ENCODE measurements at regions not wholly inside any gene's neighbourhood (a gene's known extent, or its start where the extent isn't known, plus 50 kb on each side); places are given as distances from the start of the nearest gene placed in this dataset.
"Not testable (repeated sequence)": the region's sequence is repeated elsewhere in the genome, so short reads cannot be mapped to it uniquely, and the experiment has no call there.

GRCh38 chr16:65365732-65366715 is 244.2 kb upstream of the CDH11 start:
- Mint-ChIP-seq H3K27me3 (ENCODE audit: insufficient read depth) (no peaks in the 10 kb centered on the region), H3K4me1 (ENCODE audit: low read depth) (no peaks in the 10 kb centered on the region), H3K9me3 (no peaks in the 10 kb centered on the region), H3K36me3 (ENCODE audit: low read depth) (no peaks in the 10 kb centered on the region), H3K27ac (no peak overlapping the region), H3K4me3 (no peak overlapping the region)
- no peak for DNase-seq (ENCODE audit: low spot score)
- intact Hi-C loops (cut with micrococcal nuclease), result no loop called here

- H3K27ac Mint-ChIP-seq; intact Hi-C loops (cut with micrococcal nuclease); H3K27me3 Mint-ChIP-seq (ENCODE audit: insufficient read depth); DNase-seq (ENCODE audit: low spot score); H3K4me1 Mint-ChIP-seq (ENCODE audit: low read depth); H3K36me3 Mint-ChIP-seq (ENCODE audit: low read depth); H3K9me3 Mint-ChIP-seq; H3K4me3 Mint-ChIP-seq: not testable (repeated sequence)
Measured at GRCh38 chr16:65356721-65357120, 234.9 kb upstream of the CDH11 start.

- Mint-ChIP-seq H3K9me3 (peaks cover 3% of the 10 kb centered on the region), H3K27ac (no peak overlapping the region), H3K4me3 (no peak overlapping the region), H3K4me1 (ENCODE audit: low read depth) (no peaks in the 10 kb centered on the region), H3K27me3 (ENCODE audit: insufficient read depth) (no peaks in the 10 kb centered on the region), H3K36me3 (ENCODE audit: low read depth) (no peaks in the 10 kb centered on the region)
- intact Hi-C loops (cut with micrococcal nuclease), result no loop called here
- no peak for DNase-seq (ENCODE audit: low spot score)
Measured at GRCh38 chr16:65355706-65356105, 233.8 kb upstream of the CDH11 start.

GRCh38 chr16:65353183-65353582 is 231.3 kb upstream of the CDH11 start:
- no peaks in the 10 kb centered on the region for H3K4me1 Mint-ChIP-seq (ENCODE audit: low read depth)
- no peak overlapping the region for H3K4me3 Mint-ChIP-seq
- peaks cover 3% of the 10 kb centered on the region for H3K9me3 Mint-ChIP-seq
- no peak for DNase-seq (ENCODE audit: low spot score)
- H3K27me3 Mint-ChIP-seq (ENCODE audit: insufficient read depth), result no peaks in the 10 kb centered on the region
- no peaks in the 10 kb centered on the region for H3K36me3 Mint-ChIP-seq (ENCODE audit: low read depth)
- intact Hi-C loops (cut with micrococcal nuclease), result no loop called here
- no peak overlapping the region for H3K27ac Mint-ChIP-seq

- H3K4me3 Mint-ChIP-seq, result no peak overlapping the region
- H3K27me3 Mint-ChIP-seq (ENCODE audit: insufficient read depth), result no peaks in the 10 kb centered on the region
- no peak for DNase-seq (ENCODE audit: low spot score)
- H3K4me1 Mint-ChIP-seq (ENCODE audit: low read depth), result no peaks in the 10 kb centered on the region
- H3K36me3 Mint-ChIP-seq (ENCODE audit: low read depth), result no peaks in the 10 kb centered on the region
- intact Hi-C loops (cut with micrococcal nuclease), result no loop called here
- no peak overlapping the region for H3K27ac Mint-ChIP-seq
- H3K9me3 Mint-ChIP-seq, result peaks cover 4% of the 10 kb centered on the region
Measured at GRCh38 chr16:65349626-65350025, 227.8 kb upstream of the CDH11 start.

GRCh38 chr16:65343556-65343955 is 221.7 kb upstream of the CDH11 start:
- no peaks in the 10 kb centered on the region for H3K4me1 Mint-ChIP-seq (ENCODE audit: low read depth)
- no peak overlapping the region for H3K27ac Mint-ChIP-seq
- intact Hi-C loops (cut with micrococcal nuclease), result no loop called here
- H3K4me3 Mint-ChIP-seq, result no peak overlapping the region
- no peaks in the 10 kb centered on the region for H3K36me3 Mint-ChIP-seq (ENCODE audit: low read depth)
- no peaks in the 10 kb centered on the region for H3K27me3 Mint-ChIP-seq (ENCODE audit: insufficient read depth)
- H3K9me3 Mint-ChIP-seq, result peaks cover 14% of the 10 kb centered on the region
- DNase-seq (ENCODE audit: low spot score), result no peak

- no peaks in the 10 kb centered on the region for H3K36me3 Mint-ChIP-seq (ENCODE audit: low read depth)
- no peaks in the 10 kb centered on the region for H3K4me1 Mint-ChIP-seq (ENCODE audit: low read depth)
- peaks cover 14% of the 10 kb centered on the region for H3K9me3 Mint-ChIP-seq
- DNase-seq (ENCODE audit: low spot score), result no peak
- H3K27me3 Mint-ChIP-seq (ENCODE audit: insufficient read depth), result no peaks in the 10 kb centered on the region
- intact Hi-C loops (cut with micrococcal nuclease), result no loop called here
- no peak overlapping the region for H3K27ac Mint-ChIP-seq
- H3K4me3 Mint-ChIP-seq, result no peak overlapping the region
Measured at GRCh38 chr16:65342231-65342866, 220.5 kb upstream of the CDH11 start.

- no peak overlapping the region for H3K4me3 Mint-ChIP-seq
- H3K27me3 Mint-ChIP-seq (ENCODE audit: insufficient read depth), result no peaks in the 10 kb centered on the region
- H3K36me3 Mint-ChIP-seq (ENCODE audit: low read depth), result no peaks in the 10 kb centered on the region
- peaks cover 10% of the 10 kb centered on the region for H3K9me3 Mint-ChIP-seq
- DNase-seq (ENCODE audit: low spot score), result no peak
- no peak overlapping the region for H3K27ac Mint-ChIP-seq
- intact Hi-C loops (cut with micrococcal nuclease), result no loop called here
- H3K4me1 Mint-ChIP-seq (ENCODE audit: low read depth), result no peaks in the 10 kb centered on the region
Measured at GRCh38 chr16:65339062-65339461, 217.2 kb upstream of the CDH11 start.

GRCh38 chr16:65336160-65336559 is 214.3 kb upstream of the CDH11 start:
- no peak for DNase-seq (ENCODE audit: low spot score)

GRCh38 chr16:65334081-65334480 is 212.2 kb upstream of the CDH11 start:
- H3K4me3 Mint-ChIP-seq, result no peak overlapping the region
- no peaks in the 10 kb centered on the region for H3K9me3 Mint-ChIP-seq
- H3K27me3 Mint-ChIP-seq (ENCODE audit: insufficient read depth), result no peaks in the 10 kb centered on the region
- H3K4me1 Mint-ChIP-seq (ENCODE audit: low read depth), result no peaks in the 10 kb centered on the region
- no peaks in the 10 kb centered on the region for H3K36me3 Mint-ChIP-seq (ENCODE audit: low read depth)
- no peak for DNase-seq (ENCODE audit: low spot score)
- no peak overlapping the region for H3K27ac Mint-ChIP-seq
- intact Hi-C loops (cut with micrococcal nuclease), result no loop called here

More at GRCh38 chr16:65336160-65336559, 214.3 kb upstream of the CDH11 start:
- no peaks in the 10 kb centered on the region for H3K27me3 Mint-ChIP-seq (ENCODE audit: insufficient read depth)
- no peak overlapping the region for H3K27ac Mint-ChIP-seq
- intact Hi-C loops (cut with micrococcal nuclease), result no loop called here
- no peaks in the 10 kb centered on the region for H3K4me1 Mint-ChIP-seq (ENCODE audit: low read depth)
- no peaks in the 10 kb centered on the region for H3K36me3 Mint-ChIP-seq (ENCODE audit: low read depth)
- H3K9me3 Mint-ChIP-seq, result peaks cover 3% of the 10 kb centered on the region
- no peak overlapping the region for H3K4me3 Mint-ChIP-seq

- Mint-ChIP-seq H3K27ac (no peak overlapping the region), H3K27me3 (ENCODE audit: insufficient read depth) (no peaks in the 10 kb centered on the region), H3K4me1 (ENCODE audit: low read depth) (no peaks in the 10 kb centered on the region), H3K9me3 (no peaks in the 10 kb centered on the region), H3K4me3 (no peak overlapping the region), H3K36me3 (ENCODE audit: low read depth) (no peaks in the 10 kb centered on the region)
- DNase-seq (ENCODE audit: low spot score), result no peak
- intact Hi-C loops (cut with micrococcal nuclease), result no loop called here
Measured at GRCh38 chr16:65333283-65333682, 211.4 kb upstream of the CDH11 start.

- DNase-seq (ENCODE audit: low spot score), result no peak
- Mint-ChIP-seq H3K36me3 (ENCODE audit: low read depth) (no peaks in the 10 kb centered on the region), H3K9me3 (no peaks in the 10 kb centered on the region), H3K4me3 (no peak overlapping the region), H3K27me3 (ENCODE audit: insufficient read depth) (no peaks in the 10 kb centered on the region), H3K4me1 (ENCODE audit: low read depth) (no peaks in the 10 kb centered on the region), H3K27ac (no peak overlapping the region)
- intact Hi-C loops (cut with micrococcal nuclease), result no loop called here
Measured at GRCh38 chr16:65327346-65327745, 205.5 kb upstream of the CDH11 start.

GRCh38 chr16:65323655-65324237 is 201.9 kb upstream of the CDH11 start:
- Mint-ChIP-seq H3K27me3 (ENCODE audit: insufficient read depth) (no peaks in the 10 kb centered on the region), H3K4me1 (ENCODE audit: low read depth) (no peaks in the 10 kb centered on the region), H3K4me3 (no peak overlapping the region), H3K36me3 (ENCODE audit: low read depth) (no peaks in the 10 kb centered on the region), H3K9me3 (no peaks in the 10 kb centered on the region), H3K27ac (no peak overlapping the region)
- intact Hi-C loops (cut with micrococcal nuclease), result no loop called here
- DNase-seq (ENCODE audit: low spot score), result no peak
